K562 (cell line): ENCODE measurements at regions not wholly inside any gene's neighbourhood (a gene's known extent, or its start where the extent isn't known, plus 50 kb on each side); places are given as distances from the start of the nearest gene placed in this dataset.

Experiments
- ATAC-seq: fragments of 200-7000 bp; cut with Tn5 transposase; 3 replicates; pipeline ENCODE4 v1.9.1; 2020; ENCODE audit warnings: moderate library complexity
- BruUV-seq: library from RNA; stranded (reverse); fragments of 400-500 nt; replicated peaks from 2 replicates; lab custom pipeline; 2021; lab: Mats Ljungman, UMichigan
- CTCF ChIA-PET: fragments of 300-600 bp; formaldehyde crosslinking; extraction: SDS; loops from one replicate; lab custom pipeline; 2021; ENCODE audit warnings: low intra/inter-chr PET ratio; lab: Yijun Ruan, JAX
- POLR2A ChIA-PET: fragments of 300-600, 350-650 bp; sonication (Branson Sonifier 250); formaldehyde crosslinking; extraction: SDS; loops from one replicate; lab custom pipeline; 2021; ENCODE audit warnings: antibody characterized with exemption, inconsistent platforms; lab: Yijun Ruan, JAX
- DNase-seq, 4 experiments: peaks; one replicate each; pipeline versions ENCODE4 v3.0.0 to v3.0.0-alpha.2; 2011 to 2018; ENCODE audit warnings: low spot score in 3 of 4, mixed read lengths in 3 of 4; ENCODE audit errors: extremely low read depth in 1 of 4
- FAIRE-seq: peaks from 2 replicates; lab custom pipeline; 2011; peaks lifted over from hg19 to GRCh38; lab: Jason Lieb, UNC
- H2AFZ ChIP-seq: 2 replicates; pipeline ENCODE4 v1.6.0; 2011; ENCODE audit warnings: low read depth, low read length, control low read depth, inconsistent platforms
- H3K27ac ChIP-seq: fragments of 200-600 bp; 3 replicates; pipeline ENCODE4 v1.8.0; 2011; ENCODE audit warnings: low read depth, mild to moderate bottlenecking, control low read depth, inconsistent platforms, low read length, moderate library complexity, mixed read lengths; ENCODE audit errors: extremely low read depth
- H3K27me3 ChIP-seq, 2 experiments: fragments of 300-600 bp in 1 of 2; 2 replicates in 1 of 2; 3 replicates in 1 of 2; pipeline versions ENCODE4 v1.6.0 to v1.8.0; 2011; ENCODE audit warnings: inconsistent platforms in 2 of 2, low read length in 2 of 2, mild to moderate bottlenecking in 1 of 2, mixed read lengths in 1 of 2, moderate library complexity in 1 of 2; ENCODE audit not compliant: control insufficient read depth in 2 of 2, insufficient read depth in 2 of 2
- H3K36me3 ChIP-seq: fragments of 300-600 bp; 3 replicates; pipeline ENCODE4 v1.8.0; 2011; ENCODE audit warnings: mild to moderate bottlenecking, low read length, inconsistent platforms; ENCODE audit not compliant: control insufficient read depth, insufficient read depth
- H3K4me1 ChIP-seq, 2 experiments: fragments of 200-600 bp in 1 of 2; replicated peaks in 1 of 2; 2 replicates in 1 of 2; 3 replicates in 1 of 2; pipeline versions ENCODE4 v1.5.1 to v1.8.0; 2011; ENCODE audit warnings: inconsistent platforms in 2 of 2, low read length in 2 of 2, mild to moderate bottlenecking in 1 of 2, mixed read lengths in 1 of 2, moderate library complexity in 1 of 2; ENCODE audit not compliant: control insufficient read depth in 2 of 2, insufficient read depth in 2 of 2
- H3K4me2 ChIP-seq: 2 replicates; pipeline ENCODE4 v1.6.1; 2011; ENCODE audit warnings: low read length, control low read depth, inconsistent platforms, mixed read lengths; ENCODE audit not compliant: insufficient read depth
- H3K4me3 ChIP-seq: fragments of 200-600 bp; sonication (generic), shearing (Covaris generic); 2 replicates; pipeline ENCODE4 v1.5.1; 2016; ENCODE audit warnings: control low read depth, inconsistent platforms
- H3K79me2 ChIP-seq: fragments of 200-600 bp; 3 replicates; pipeline ENCODE4 v1.8.0; 2011; ENCODE audit warnings: low read length, inconsistent platforms; ENCODE audit not compliant: control insufficient read depth, insufficient read depth
- H3K9ac ChIP-seq, 2 experiments: 2 replicates each; pipeline versions ENCODE4 v1.6.0 to v1.6.1; 2011; ENCODE audit warnings: low read depth in 2 of 2, low read length in 2 of 2, control low read depth in 1 of 2, inconsistent platforms in 1 of 2, mild to moderate bottlenecking in 1 of 2, mixed read lengths in 1 of 2; ENCODE audit not compliant: insufficient read depth in 1 of 2
- H3K9me1 ChIP-seq: one replicate; pipeline ENCODE4 v1.6.0; 2011; ENCODE audit warnings: inconsistent platforms, mild to moderate bottlenecking, low read length, moderate library complexity; ENCODE audit not compliant: control insufficient read depth, insufficient read depth
- H3K9me3 ChIP-seq: replicated peaks from 2 replicates; pipeline ENCODE4 v1.5.1; 2011; ENCODE audit warnings: low read depth, low read length, inconsistent platforms; ENCODE audit not compliant: control insufficient read depth, insufficient read depth
- H4K20me1 ChIP-seq: replicated peaks from 2 replicates; pipeline ENCODE4 v1.6.1; 2011; ENCODE audit warnings: low read length, inconsistent platforms, mixed read lengths; ENCODE audit not compliant: control insufficient read depth, insufficient read depth
- BCL6 ChIP-seq: fragments of 250-450 bp; sonication (Bioruptor Pico); IDR thresholded peaks from 2 replicates; pipeline ENCODE4 v1.4.0; 2020
- CHD2 ChIP-seq: IDR thresholded peaks from 2 replicates; pipeline ENCODE4 v1.6.1; 2011; ENCODE audit warnings: low read depth, low read length
- EGR1 ChIP-seq: fragments of 450-650 bp; conservative IDR thresholded peaks from 2 replicates; pipeline ENCODE4 v1.6.1; 2017; ENCODE audit warnings: mild to moderate bottlenecking
- HDAC2 ChIP-seq: fragments of 450-650 bp; IDR thresholded peaks from 2 replicates; pipeline ENCODE4 v1.6.1; 2016; ENCODE audit warnings: mild to moderate bottlenecking
- HEY1 ChIP-seq: fragments of 250-450 bp; sonication (Bioruptor Pico); IDR thresholded peaks from 2 replicates; pipeline ENCODE4 v1.5.0; 2020; ENCODE audit warnings: mild to moderate bottlenecking, moderate library complexity, borderline replicate concordance
- KLF10 ChIP-seq: fragments of 250-450 bp; sonication (Bioruptor Pico); IDR thresholded peaks from 2 replicates; pipeline ENCODE4 v1.6.1; 2021; ENCODE audit warnings: matching md5 sums
- POLR3A ChIP-seq: IDR thresholded peaks from 2 replicates; pipeline ENCODE4 v1.6.1; 2011; ENCODE audit warnings: borderline replicate concordance, mild to moderate bottlenecking, moderate library complexity; ENCODE audit not compliant: insufficient read length, insufficient read depth; ENCODE audit errors: extremely low read depth
- SETDB1 ChIP-seq: IDR thresholded peaks from one replicate; pipeline ENCODE4 v1.6.1; 2012; ENCODE audit warnings: low read length, control low read depth, inconsistent platforms
- SRSF9 ChIP-seq: fragments of 200-400 bp; formaldehyde crosslinking; IDR thresholded peaks from 2 replicates; pipeline ENCODE4 v1.6.1; 2017; ENCODE audit warnings: low read depth, low read length, borderline replicate concordance
- XRCC3 ChIP-seq: fragments of 450-650 bp; IDR thresholded peaks from 2 replicates; pipeline ENCODE4 v1.6.1; 2017; ENCODE audit warnings: mild to moderate bottlenecking, moderate library complexity
- ZC3H11A ChIP-seq: IDR thresholded peaks from 2 replicates; pipeline ENCODE4 v1.6.1; 2012; ENCODE audit warnings: low read depth, low read length, improper control_type of control experiment
- ZNF253 ChIP-seq: fragments of 250-450 bp; sonication (Bioruptor Pico); conservative IDR thresholded peaks from 2 replicates; pipeline ENCODE4 v1.6.1; 2021; ENCODE audit warnings: mild to moderate bottlenecking
- ZNF3 ChIP-seq: fragments of 250-450 bp; sonication (Bioruptor Pico); IDR thresholded peaks from 2 replicates; pipeline ENCODE4 v1.5.0; 2021; ENCODE audit warnings: mild to moderate bottlenecking, moderate library complexity
- WGBS: fragments of 100-300 bp; shearing (Covaris generic); methylation state at CpG from one replicate; pipeline ENCODE4 v1.1.6; 2016; ENCODE audit warnings: low coverage, mixed read lengths; ENCODE audit not compliant: insufficient coverage; ENCODE audit errors: missing lambda C conversion rate; 5-methylcytosine and 5-hydroxymethylcytosine counted together
- in situ Hi-C: fragments of 300-500 bp; cut with MboI; formaldehyde crosslinking; loops from 4 replicates; pipeline ENCODE4 v1.15.0; 2018; ENCODE audit warnings: inconsistent platforms, mixed read lengths
- intact Hi-C: fragments of 100-400 bp; cut with micrococcal nuclease; formaldehyde crosslinking; loops from 2 replicates; pipeline ENCODE4 v1.14.2; 2022
- TF ChIP-seq, protein P1 (sequence below): IDR thresholded peaks from 3 replicates; pipeline ENCODE4 v1.6.1; 2011; ENCODE audit warnings: borderline replicate concordance, mild to moderate bottlenecking, moderate library complexity; ENCODE audit not compliant: insufficient read length; ENCODE audit errors: extremely low read depth
- TF ChIP-seq, protein P2 (sequence below), 2 experiments: IDR thresholded peaks in 1 of 2; conservative IDR thresholded peaks in 1 of 2; 2 replicates each; pipeline ENCODE4 v1.6.1; 2016; ENCODE audit warnings: low read depth in 2 of 2, mild to moderate bottlenecking in 1 of 2, missing compliant biosample characterization in 1 of 2, missing genetic modification characterization in 1 of 2, moderate library complexity in 1 of 2
- TF ChIP-seq, protein P3 (sequence below): fragments of 250-450 bp; sonication (Bioruptor Pico); IDR thresholded peaks from 2 replicates; pipeline ENCODE4 v1.9.0; 2021; ENCODE audit warnings: mild to moderate bottlenecking, inconsistent platforms

DNA sequence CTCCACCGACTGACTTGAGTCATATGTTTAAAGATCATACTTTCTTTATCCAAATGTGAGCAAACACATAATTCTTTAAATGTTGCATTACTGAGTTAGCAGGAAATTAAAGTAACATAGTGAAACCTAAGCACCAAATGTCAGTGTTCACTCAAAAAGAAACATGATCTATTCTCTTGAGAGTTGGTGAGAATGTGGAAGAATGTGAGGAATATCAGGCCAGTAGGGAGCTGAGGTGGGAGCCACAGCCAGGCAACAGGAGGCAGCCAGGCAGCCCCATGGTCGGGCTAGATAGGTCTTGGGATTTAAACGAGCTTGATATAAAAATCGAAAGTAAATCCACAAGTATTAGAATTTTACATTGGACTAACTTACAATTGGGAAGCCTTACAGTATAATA is 198.1 kb upstream of the SH3BP4 start:
- intact Hi-C loops: no loop called here
- FAIRE-seq (no peak), ATAC-seq (no peak)
- H3K4me3 ChIP-seq: no peak overlapping the region
- no peaks in the 10 kb centered on the region for H3K27me3 ChIP-seq
- H3K4me1 ChIP-seq: no peaks in the 10 kb centered on the region
- no peaks in the 10 kb centered on the region for H3K36me3 ChIP-seq
- no peak overlapping the region for H3K4me2 ChIP-seq
- POLR2A ChIA-PET: no interaction called here
- H3K27ac ChIP-seq: no peak overlapping the region
- no TSS peak for BruUV-seq
- WGBS: 0% methylated on average over 4 of the region's 4 CpGs
- in situ Hi-C loops: no loop called here
- H4K20me1 ChIP-seq: no peaks in the 10 kb centered on the region
- TF ChIP-seq CHD2 (no peak), POLR3A (no peak), HEY1 (CRISPR knock-in tag) (no peak), ZNF3 (no peak), EGR1 (no peak), XRCC3 (no peak), ZNF253 (no peak), SETDB1 (no peak), KLF10 (CRISPR knock-in tag) (no peak), BCL6 (CRISPR knock-in tag) (no peak), ZC3H11A (no peak), SRSF9 (no peak), HDAC2 (no peak)
- TF ChIP-seq, protein P1, sequence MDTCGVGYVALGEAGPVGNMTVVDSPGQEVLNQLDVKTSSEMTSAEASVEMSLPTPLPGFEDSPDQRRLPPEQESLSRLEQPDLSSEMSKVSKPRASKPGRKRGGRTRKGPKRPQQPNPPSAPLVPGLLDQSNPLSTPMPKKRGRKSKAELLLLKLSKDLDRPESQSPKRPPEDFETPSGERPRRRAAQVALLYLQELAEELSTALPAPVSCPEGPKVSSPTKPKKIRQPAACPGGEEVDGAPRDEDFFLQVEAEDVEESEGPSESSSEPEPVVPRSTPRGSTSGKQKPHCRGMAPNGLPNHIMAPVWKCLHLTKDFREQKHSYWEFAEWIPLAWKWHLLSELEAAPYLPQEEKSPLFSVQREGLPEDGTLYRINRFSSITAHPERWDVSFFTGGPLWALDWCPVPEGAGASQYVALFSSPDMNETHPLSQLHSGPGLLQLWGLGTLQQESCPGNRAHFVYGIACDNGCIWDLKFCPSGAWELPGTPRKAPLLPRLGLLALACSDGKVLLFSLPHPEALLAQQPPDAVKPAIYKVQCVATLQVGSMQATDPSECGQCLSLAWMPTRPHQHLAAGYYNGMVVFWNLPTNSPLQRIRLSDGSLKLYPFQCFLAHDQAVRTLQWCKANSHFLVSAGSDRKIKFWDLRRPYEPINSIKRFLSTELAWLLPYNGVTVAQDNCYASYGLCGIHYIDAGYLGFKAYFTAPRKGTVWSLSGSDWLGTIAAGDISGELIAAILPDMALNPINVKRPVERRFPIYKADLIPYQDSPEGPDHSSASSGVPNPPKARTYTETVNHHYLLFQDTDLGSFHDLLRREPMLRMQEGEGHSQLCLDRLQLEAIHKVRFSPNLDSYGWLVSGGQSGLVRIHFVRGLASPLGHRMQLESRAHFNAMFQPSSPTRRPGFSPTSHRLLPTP: no peak
- TF ChIP-seq, protein P2, sequence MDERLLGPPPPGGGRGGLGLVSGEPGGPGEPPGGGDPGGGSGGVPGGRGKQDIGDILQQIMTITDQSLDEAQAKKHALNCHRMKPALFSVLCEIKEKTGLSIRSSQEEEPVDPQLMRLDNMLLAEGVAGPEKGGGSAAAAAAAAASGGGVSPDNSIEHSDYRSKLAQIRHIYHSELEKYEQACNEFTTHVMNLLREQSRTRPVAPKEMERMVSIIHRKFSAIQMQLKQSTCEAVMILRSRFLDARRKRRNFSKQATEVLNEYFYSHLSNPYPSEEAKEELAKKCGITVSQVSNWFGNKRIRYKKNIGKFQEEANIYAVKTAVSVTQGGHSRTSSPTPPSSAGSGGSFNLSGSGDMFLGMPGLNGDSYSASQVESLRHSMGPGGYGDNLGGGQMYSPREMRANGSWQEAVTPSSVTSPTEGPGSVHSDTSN (CRISPR knock-in tag; IDR thresholded peaks at IDR 0.05; ENCODE audit: low read depth): no peak
- TF ChIP-seq, protein P2 (tag; conservative IDR thresholded peaks at IDR 0.05; ENCODE audit: low read depth): no peak
- TF ChIP-seq, protein P3, sequence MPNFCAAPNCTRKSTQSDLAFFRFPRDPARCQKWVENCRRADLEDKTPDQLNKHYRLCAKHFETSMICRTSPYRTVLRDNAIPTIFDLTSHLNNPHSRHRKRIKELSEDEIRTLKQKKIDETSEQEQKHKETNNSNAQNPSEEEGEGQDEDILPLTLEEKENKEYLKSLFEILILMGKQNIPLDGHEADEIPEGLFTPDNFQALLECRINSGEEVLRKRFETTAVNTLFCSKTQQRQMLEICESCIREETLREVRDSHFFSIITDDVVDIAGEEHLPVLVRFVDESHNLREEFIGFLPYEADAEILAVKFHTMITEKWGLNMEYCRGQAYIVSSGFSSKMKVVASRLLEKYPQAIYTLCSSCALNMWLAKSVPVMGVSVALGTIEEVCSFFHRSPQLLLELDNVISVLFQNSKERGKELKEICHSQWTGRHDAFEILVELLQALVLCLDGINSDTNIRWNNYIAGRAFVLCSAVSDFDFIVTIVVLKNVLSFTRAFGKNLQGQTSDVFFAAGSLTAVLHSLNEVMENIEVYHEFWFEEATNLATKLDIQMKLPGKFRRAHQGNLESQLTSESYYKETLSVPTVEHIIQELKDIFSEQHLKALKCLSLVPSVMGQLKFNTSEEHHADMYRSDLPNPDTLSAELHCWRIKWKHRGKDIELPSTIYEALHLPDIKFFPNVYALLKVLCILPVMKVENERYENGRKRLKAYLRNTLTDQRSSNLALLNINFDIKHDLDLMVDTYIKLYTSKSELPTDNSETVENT: no peak
- TF ChIP-seq, all 486 proteins: peak for 0
- Histone ChIP-seq H3K79me2 (no peaks in the 10 kb centered on the region), H2AFZ (no peak overlapping the region), H3K9me3 (no peaks in the 10 kb centered on the region), H3K9ac (no peak overlapping the region), H3K9me1 (no peaks in the 10 kb centered on the region)
- CTCF ChIA-PET: no interaction called here
- DNase-seq: no peak
